Endothelial cell of umbilical vein (primary cell): ENCODE measurements at regions not wholly inside any gene's neighbourhood (a gene's known extent, or its start where the extent isn't known, plus 50 kb on each side); places are given as distances from the start of the nearest gene placed in this dataset.

Experiments
- BruUV-seq: library from RNA; stranded (reverse); fragments of 400-500 nt; replicated peaks from 2 replicates; lab custom pipeline; 2021; lab: Mats Ljungman, UMichigan
- CTCF ChIA-PET: fragments of 300-600, 350-600 bp; sonication (Branson Sonifier 250); formaldehyde crosslinking; loops from one replicate; lab custom pipeline; 2021; ENCODE audit warnings: antibody characterized with exemption, inconsistent platforms; lab: Charles Lee
- POLR2A ChIA-PET: fragments of 300-600, 350-600 bp; sonication (Branson Sonifier 250); formaldehyde crosslinking; loops from one replicate; lab custom pipeline; 2021; ENCODE audit warnings: antibody characterized with exemption, inconsistent platforms; lab: Charles Lee
- DNase-seq: peaks from one replicate; pipeline ENCODE4 v3.0.0-alpha.2; 2011; ENCODE audit warnings: low read depth, low spot score
- FAIRE-seq: peaks from 2 replicates; lab custom pipeline; 2011; peaks lifted over from hg19 to GRCh38; lab: Jason Lieb, UNC
- H2AFZ ChIP-seq: 2 replicates; pipeline ENCODE4 v1.6.0; 2012; ENCODE audit warnings: low read depth, low read length, control low read depth, inconsistent platforms
- H3K27ac ChIP-seq: 2 replicates; pipeline ENCODE4 v1.5.1; 2011; ENCODE audit warnings: low read depth, mild to moderate bottlenecking, control low read depth, low read length, moderate library complexity; ENCODE audit not compliant: insufficient read depth
- H3K27me3 ChIP-seq, 2 experiments: 2 replicates each; pipeline versions ENCODE4 v1.6.0 to v1.6.1; 2011; ENCODE audit warnings: low read length in 2 of 2, mixed read lengths in 1 of 2; ENCODE audit not compliant: control insufficient read depth in 2 of 2, insufficient read depth in 2 of 2
- H3K36me3 ChIP-seq, 2 experiments: 2 replicates in 1 of 2; 3 replicates in 1 of 2; pipeline ENCODE4 v1.5.1; 2011; ENCODE audit warnings: low read length in 2 of 2, mild to moderate bottlenecking in 1 of 2, moderate library complexity in 1 of 2; ENCODE audit not compliant: control insufficient read depth in 2 of 2, insufficient read depth in 2 of 2; ENCODE audit errors: extremely low read depth in 1 of 2
- H3K4me1 ChIP-seq: 3 replicates; pipeline ENCODE4 v1.5.1; 2011; ENCODE audit warnings: mild to moderate bottlenecking, low read length; ENCODE audit not compliant: control insufficient read depth, insufficient read depth; ENCODE audit errors: extremely low read depth
- H3K4me2 ChIP-seq: 2 replicates; pipeline ENCODE4 v1.6.1; 2011; ENCODE audit warnings: low read length, control low read depth, mixed read lengths; ENCODE audit not compliant: insufficient read depth
- H3K4me3 ChIP-seq, 3 experiments: fragments of 200-600 bp in 1 of 3; sonication (generic), shearing (Covaris generic) in 1 of 3; replicated peaks in 1 of 3; 2 replicates each; pipeline ENCODE4 v1.5.1; 2011 to 2016; ENCODE audit warnings: control low read depth in 3 of 3, low read length in 3 of 3, mild to moderate bottlenecking in 2 of 3, inconsistent platforms in 1 of 3, low read depth in 1 of 3, moderate library complexity in 1 of 3; ENCODE audit not compliant: insufficient read depth in 1 of 3
- H3K79me2 ChIP-seq: 2 replicates; pipeline ENCODE4 v1.6.0; 2012; ENCODE audit warnings: low read length, inconsistent platforms; ENCODE audit not compliant: control insufficient read depth, insufficient read depth
- H3K9ac ChIP-seq: replicated peaks from 2 replicates; pipeline ENCODE3; 2011; ENCODE audit warnings: low read length, control low read depth; ENCODE audit not compliant: insufficient read depth; ENCODE audit errors: extremely low read depth
- H3K9me1 ChIP-seq: replicated peaks from 3 replicates; pipeline ENCODE4 v1.6.0; 2011; ENCODE audit warnings: mild to moderate bottlenecking, low read length; ENCODE audit not compliant: control insufficient read depth, insufficient read depth; ENCODE audit errors: extremely low read depth
- H3K9me3 ChIP-seq: replicated peaks from 2 replicates; pipeline ENCODE4 v1.5.1; 2012; ENCODE audit warnings: low read length, inconsistent platforms; ENCODE audit not compliant: control insufficient read depth, insufficient read depth
- H4K20me1 ChIP-seq: replicated peaks from 2 replicates; pipeline ENCODE3; 2011; ENCODE audit warnings: mild to moderate bottlenecking, low read length; ENCODE audit not compliant: control insufficient read depth, insufficient read depth; ENCODE audit errors: extremely low read depth
- CTCF ChIP-seq, 2 donors: IDR thresholded peaks; 1 replicate in 1 of 2; 2 replicates in 1 of 2; pipeline ENCODE4 v1.5.1; 2011; ENCODE audit warnings: low read length in 2 of 2, mild to moderate bottlenecking in 2 of 2, moderate library complexity in 2 of 2, control low read depth in 1 of 2, inconsistent platforms in 1 of 2, low read depth in 1 of 2; ENCODE audit not compliant: insufficient read depth in 1 of 2; ENCODE audit errors: extremely low read depth in 1 of 2
- EZH2 ChIP-seq: IDR thresholded peaks from 2 replicates; pipeline ENCODE4 v1.6.1; 2012; ENCODE audit warnings: borderline replicate concordance, low read depth, mild to moderate bottlenecking, moderate library complexity, low read length, inconsistent platforms; ENCODE audit not compliant: severe bottlenecking
- FOS ChIP-seq: IDR thresholded peaks from 2 replicates; pipeline ENCODE4 v1.6.1; 2011; ENCODE audit warnings: mild to moderate bottlenecking, low read length, moderate library complexity, borderline replicate concordance; ENCODE audit not compliant: insufficient read depth
- GATA2 ChIP-seq: IDR thresholded peaks from 2 replicates; pipeline ENCODE4 v1.7.0; 2011; ENCODE audit warnings: low read depth, mild to moderate bottlenecking, moderate library complexity, mixed read lengths, low read length; ENCODE audit not compliant: insufficient read length, insufficient read depth
- JUN ChIP-seq: IDR thresholded peaks from 2 replicates; pipeline ENCODE4 v1.6.1; 2011; ENCODE audit warnings: borderline replicate concordance, low read depth; ENCODE audit not compliant: insufficient read length, insufficient read depth
- MAX ChIP-seq: IDR thresholded peaks from 2 replicates; pipeline ENCODE4 v1.6.1; 2011; ENCODE audit not compliant: insufficient read depth, insufficient read length
- MYC ChIP-seq: IDR thresholded peaks from one replicate; pipeline ENCODE4 v1.6.1; 2011; ENCODE audit warnings: mild to moderate bottlenecking, low read depth, low read length
- POLR2A ChIP-seq: IDR thresholded peaks from 2 replicates; pipeline ENCODE4 v1.6.1; 2012; ENCODE audit warnings: low read depth, mild to moderate bottlenecking, control low read depth, low read length
- POLR2AphosphoS5 ChIP-seq: IDR thresholded peaks from 2 replicates; pipeline ENCODE4 v1.6.1; 2012; ENCODE audit warnings: low read depth, mild to moderate bottlenecking, control low read depth, low read length, moderate library complexity; ENCODE audit not compliant: insufficient read depth
- dilution Hi-C: fragments of 300-500 bp; cut with MboI; formaldehyde crosslinking; loops from one replicate; pipeline ENCODE4 v1.15.0; 2019; ENCODE audit warnings: low sequenced_read_pairs; ENCODE audit not compliant: extremely low pct_ligation_motif_present
- intact Hi-C: fragments of 100-400 bp; cut with micrococcal nuclease; formaldehyde crosslinking; loops from one replicate; pipeline ENCODE4 v1.10.0; 2022

- ChIA-PET POLR2A (no interaction called here), CTCF (no interaction called here)
- H3K9me3 ChIP-seq, result no peaks in the 10 kb centered on the region
- H3K4me2 ChIP-seq, result no peak overlapping the region
- no peaks in the 10 kb centered on the region for H3K36me3 ChIP-seq
- H3K4me1 ChIP-seq, result no peaks in the 10 kb centered on the region
- H3K27me3 ChIP-seq, result no peaks in the 10 kb centered on the region
- BruUV-seq, result no TSS peak
- H3K9me1 ChIP-seq, result no peaks in the 10 kb centered on the region
- no peak for DNase-seq
- H2AFZ ChIP-seq, result no peak overlapping the region
- FAIRE-seq, result no peak
- no peak overlapping the region for H3K27ac ChIP-seq
- dilution Hi-C loops, result no loop called here
- no peak overlapping the region for H3K9ac ChIP-seq
- intact Hi-C loops, result no loop called here
- H3K79me2 ChIP-seq, result no peaks in the 10 kb centered on the region
- H3K4me3 ChIP-seq, result no peak overlapping the region
- no peak for TF ChIP-seq GATA2
- TF ChIP-seq POLR2AphosphoS5, result no peak
- no peak for TF ChIP-seq FOS
- no peak for TF ChIP-seq EZH2
- no peak for TF ChIP-seq MYC
- no peak for TF ChIP-seq POLR2A
- H4K20me1 ChIP-seq, result no peaks in the 10 kb centered on the region
These were observed 443.3 kb upstream of the AGTR1 start for GRCh38 chr3:148254402-148254801.

- no peak overlapping the region for H3K4me2 ChIP-seq
- BruUV-seq, result no TSS peak
- H3K36me3 ChIP-seq, result no peaks in the 10 kb centered on the region
- H3K27me3 ChIP-seq, result no peaks in the 10 kb centered on the region
- no peaks in the 10 kb centered on the region for H3K9me3 ChIP-seq
- DNase-seq (no peak), FAIRE-seq (no peak)
- no peak overlapping the region for H3K27ac ChIP-seq
- H3K79me2 ChIP-seq, result no peaks in the 10 kb centered on the region
- ChIA-PET CTCF (no interaction called here), POLR2A (no interaction called here)
- no peaks in the 10 kb centered on the region for H4K20me1 ChIP-seq
- H3K9ac ChIP-seq, result no peak overlapping the region
- H2AFZ ChIP-seq, result no peak overlapping the region
- intact Hi-C loops (no loop called here), dilution Hi-C loops (no loop called here)
- H3K4me1 ChIP-seq, result no peaks in the 10 kb centered on the region
- no peak overlapping the region for H3K4me3 ChIP-seq
- TF ChIP-seq FOS (no peak), MYC (no peak), CTCF (IDR thresholded peaks at IDR 0.05; ENCODE audit: extremely low read depth in 1 of 2, insufficient read depth in 1 of 2, low read depth in 1 of 2, low read length in 2 of 2) (no peak), EZH2 (no peak), MAX (no peak), JUN (no peak), POLR2A (no peak), POLR2AphosphoS5 (no peak), GATA2 (no peak)
- H3K9me1 ChIP-seq, result no peaks in the 10 kb centered on the region
These were observed 441.4 kb upstream of the AGTR1 start for GRCh38 chr3:148255981-148256969.
